ENCODE measurements at regions not wholly inside any gene's neighbourhood (a gene's known extent, or its start where the extent isn't known, plus 50 kb on each side); places are given as distances from the start of the nearest gene placed in this dataset.

DNA sequence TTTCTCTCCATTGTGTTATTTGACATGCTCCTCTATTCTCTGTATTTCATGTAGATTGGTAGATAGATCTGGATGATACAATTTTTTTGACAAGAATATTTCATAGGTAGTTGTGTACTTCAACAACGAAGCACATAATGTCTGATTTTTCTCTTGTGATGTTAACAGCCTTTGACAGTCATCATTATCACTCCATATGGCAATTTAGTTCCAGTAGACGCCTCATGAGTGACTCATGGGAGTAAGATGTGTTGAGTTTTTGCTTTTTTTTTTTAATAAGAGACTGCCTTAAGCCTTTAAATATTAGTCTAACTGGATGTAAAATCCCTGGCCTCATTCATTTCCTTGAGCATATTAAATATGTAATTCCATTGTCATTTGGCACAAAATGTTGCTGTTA lies 123.5 kb upstream of the ZNF32 start:
- TF ChIP-seq, protein P1, sequence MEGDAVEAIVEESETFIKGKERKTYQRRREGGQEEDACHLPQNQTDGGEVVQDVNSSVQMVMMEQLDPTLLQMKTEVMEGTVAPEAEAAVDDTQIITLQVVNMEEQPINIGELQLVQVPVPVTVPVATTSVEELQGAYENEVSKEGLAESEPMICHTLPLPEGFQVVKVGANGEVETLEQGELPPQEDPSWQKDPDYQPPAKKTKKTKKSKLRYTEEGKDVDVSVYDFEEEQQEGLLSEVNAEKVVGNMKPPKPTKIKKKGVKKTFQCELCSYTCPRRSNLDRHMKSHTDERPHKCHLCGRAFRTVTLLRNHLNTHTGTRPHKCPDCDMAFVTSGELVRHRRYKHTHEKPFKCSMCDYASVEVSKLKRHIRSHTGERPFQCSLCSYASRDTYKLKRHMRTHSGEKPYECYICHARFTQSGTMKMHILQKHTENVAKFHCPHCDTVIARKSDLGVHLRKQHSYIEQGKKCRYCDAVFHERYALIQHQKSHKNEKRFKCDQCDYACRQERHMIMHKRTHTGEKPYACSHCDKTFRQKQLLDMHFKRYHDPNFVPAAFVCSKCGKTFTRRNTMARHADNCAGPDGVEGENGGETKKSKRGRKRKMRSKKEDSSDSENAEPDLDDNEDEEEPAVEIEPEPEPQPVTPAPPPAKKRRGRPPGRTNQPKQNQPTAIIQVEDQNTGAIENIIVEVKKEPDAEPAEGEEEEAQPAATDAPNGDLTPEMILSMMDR (conservative IDR thresholded peaks at IDR 0.05): no peak
- TF ChIP-seq ZFX (IDR thresholded peaks at IDR 0.05): no peak
